ENCODE measurements at regions not wholly inside any gene's neighbourhood (a gene's known extent, or its start where the extent isn't known, plus 50 kb on each side); places are given as distances from the start of the nearest gene placed in this dataset.

- TF ChIP-seq POLR2A (IDR thresholded peaks at IDR 0.05; ENCODE audit: low read depth, low read length) = no peak
- TF ChIP-seq MXI1 (IDR thresholded peaks at IDR 0.05; ENCODE audit: borderline replicate concordance, low read depth, low read length) = no peak
- no peak for TF ChIP-seq CTCF (conservative IDR thresholded peaks at IDR 0.05; ENCODE audit: low read depth, low read length)
- no peak for TF ChIP-seq CHD1 (IDR thresholded peaks at IDR 0.05; ENCODE audit: low read depth, low read length)
These were observed 91.0 kb downstream of the TEX35 start for GRCh38 chr1:178603926-178604325.
